ENCODE measurements at regions not wholly inside any gene's neighbourhood (a gene's known extent, or its start where the extent isn't known, plus 50 kb on each side); places are given as distances from the start of the nearest gene placed in this dataset.

DNA sequence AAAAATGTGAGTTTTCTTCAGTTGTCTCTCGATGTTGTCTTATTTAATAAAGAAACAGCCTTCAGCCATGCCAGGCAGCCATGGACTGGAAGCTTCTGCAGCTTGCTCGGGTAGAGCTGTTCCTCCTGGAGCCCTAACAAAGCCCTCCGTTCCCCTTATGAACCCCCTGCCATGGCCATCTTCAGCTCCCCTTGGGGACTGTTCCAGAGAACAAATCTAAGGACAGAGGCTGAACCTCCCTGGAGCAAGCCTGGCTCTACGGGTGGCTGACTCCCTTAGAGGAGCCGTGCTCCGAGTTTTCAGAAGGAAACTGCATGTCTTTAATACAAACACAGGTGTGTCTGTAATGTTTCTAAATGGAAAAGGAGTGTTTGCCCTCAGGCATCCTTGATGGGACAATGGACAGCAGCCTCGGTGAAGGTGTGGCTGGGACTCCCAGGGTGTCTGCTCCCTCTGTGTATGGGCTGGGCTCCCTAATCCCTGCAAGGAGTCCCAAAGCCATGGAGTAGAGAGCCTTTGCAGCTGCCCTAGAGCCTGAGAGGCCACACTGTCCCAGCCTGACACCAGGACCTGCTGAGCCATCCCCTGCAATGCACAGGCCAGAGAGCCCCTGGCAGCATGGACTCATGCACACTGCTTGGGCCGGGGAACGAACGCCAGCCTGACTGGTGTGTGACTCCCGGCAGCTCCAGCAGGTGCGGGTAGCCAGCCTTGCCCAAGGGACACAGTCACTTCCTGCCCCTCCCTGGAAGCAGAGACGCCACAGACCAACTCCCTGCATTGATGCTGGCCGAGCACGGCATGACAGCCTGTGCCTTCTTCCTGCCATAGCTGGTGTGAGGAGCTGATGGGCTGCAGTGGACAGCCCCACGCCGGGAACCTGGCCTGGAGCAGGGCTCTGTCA is 381.8 kb downstream of the TCERG1L start:
- no peaks in the 10 kb centered on the region for H3K36me3 ChIP-seq
- H3K27me3 ChIP-seq: no peaks in the 10 kb centered on the region
- intact Hi-C loops (cut with DNase I): no loop called here
- no peak for DNase-seq
- H3K27ac ChIP-seq: no peak overlapping the region
- H3K4me3 ChIP-seq: no peak overlapping the region
- peak in 1 of 4 donors; percentile 13 for ATAC-seq
- no peaks in the 10 kb centered on the region for H3K9me3 ChIP-seq
- TF ChIP-seq, protein P1, sequence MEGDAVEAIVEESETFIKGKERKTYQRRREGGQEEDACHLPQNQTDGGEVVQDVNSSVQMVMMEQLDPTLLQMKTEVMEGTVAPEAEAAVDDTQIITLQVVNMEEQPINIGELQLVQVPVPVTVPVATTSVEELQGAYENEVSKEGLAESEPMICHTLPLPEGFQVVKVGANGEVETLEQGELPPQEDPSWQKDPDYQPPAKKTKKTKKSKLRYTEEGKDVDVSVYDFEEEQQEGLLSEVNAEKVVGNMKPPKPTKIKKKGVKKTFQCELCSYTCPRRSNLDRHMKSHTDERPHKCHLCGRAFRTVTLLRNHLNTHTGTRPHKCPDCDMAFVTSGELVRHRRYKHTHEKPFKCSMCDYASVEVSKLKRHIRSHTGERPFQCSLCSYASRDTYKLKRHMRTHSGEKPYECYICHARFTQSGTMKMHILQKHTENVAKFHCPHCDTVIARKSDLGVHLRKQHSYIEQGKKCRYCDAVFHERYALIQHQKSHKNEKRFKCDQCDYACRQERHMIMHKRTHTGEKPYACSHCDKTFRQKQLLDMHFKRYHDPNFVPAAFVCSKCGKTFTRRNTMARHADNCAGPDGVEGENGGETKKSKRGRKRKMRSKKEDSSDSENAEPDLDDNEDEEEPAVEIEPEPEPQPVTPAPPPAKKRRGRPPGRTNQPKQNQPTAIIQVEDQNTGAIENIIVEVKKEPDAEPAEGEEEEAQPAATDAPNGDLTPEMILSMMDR (IDR thresholded peaks at IDR 0.05): no peak
- TF ChIP-seq POLR2A (IDR thresholded peaks at IDR 0.05): no peak
- H3K4me1 ChIP-seq: no peaks in the 10 kb centered on the region
- 35% methylated on average over 8 of the region's 17 CpGs for WGBS (ENCODE audit: insufficient coverage, low coverage, low lambda C conversion rate, missing lambda C conversion rate)

DNA sequence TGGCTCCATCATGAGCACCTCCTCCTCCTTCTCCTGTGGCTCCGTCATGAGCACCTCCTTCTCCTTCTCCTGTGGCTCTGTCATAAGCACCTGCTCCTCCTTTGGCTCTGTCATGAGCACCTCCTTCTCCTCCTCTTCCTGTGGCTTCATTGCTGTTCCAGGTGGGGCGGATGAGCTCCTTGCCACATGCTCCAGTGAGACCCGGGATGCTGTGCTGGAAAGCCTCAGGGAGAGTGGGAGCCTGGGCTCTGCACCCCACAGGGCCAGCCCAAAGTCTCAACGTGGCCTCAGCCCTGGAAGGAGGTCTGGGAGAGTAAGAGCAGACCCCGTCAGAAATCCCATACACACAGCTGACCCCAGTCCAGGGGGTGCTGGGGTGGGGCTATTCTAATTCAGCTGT is 380.7 kb downstream of the TCERG1L start:
- ATAC-seq (no peak), DNase-seq (no peak)
- intact Hi-C loops (cut with DNase I): no loop called here
- no peaks in the 10 kb centered on the region for H3K9me3 ChIP-seq
- 40% methylated on average over 4 of the region's 5 CpGs for WGBS (ENCODE audit: insufficient coverage, low coverage, low lambda C conversion rate, missing lambda C conversion rate)
- TF ChIP-seq, protein P1 (IDR thresholded peaks at IDR 0.05): no peak
- no peak for TF ChIP-seq POLR2A (IDR thresholded peaks at IDR 0.05)
- H3K36me3 ChIP-seq: no peaks in the 10 kb centered on the region
- no peak overlapping the region for H3K4me3 ChIP-seq
- no peak overlapping the region for H3K27ac ChIP-seq
- H3K27me3 ChIP-seq: no peaks in the 10 kb centered on the region
- H3K4me1 ChIP-seq: no peaks in the 10 kb centered on the region

GRCh38 chr10:130931256-130931655 is 380.3 kb downstream of the TCERG1L start:
- TF ChIP-seq, protein P1 (IDR thresholded peaks at IDR 0.05): no peak
- TF ChIP-seq POLR2A (IDR thresholded peaks at IDR 0.05): no peak
- Histone ChIP-seq H3K4me3 (no peak overlapping the region), H3K9me3 (no peaks in the 10 kb centered on the region), H3K4me1 (no peaks in the 10 kb centered on the region), H3K36me3 (no peaks in the 10 kb centered on the region), H3K27ac (no peak overlapping the region), H3K27me3 (no peaks in the 10 kb centered on the region)
- intact Hi-C loops (cut with DNase I): no loop called here
- WGBS (ENCODE audit: insufficient coverage, low coverage, low lambda C conversion rate, missing lambda C conversion rate): 56% methylated on average over 4 of the region's 7 CpGs
- DNase-seq (no peak), ATAC-seq (no peak)

DNA sequence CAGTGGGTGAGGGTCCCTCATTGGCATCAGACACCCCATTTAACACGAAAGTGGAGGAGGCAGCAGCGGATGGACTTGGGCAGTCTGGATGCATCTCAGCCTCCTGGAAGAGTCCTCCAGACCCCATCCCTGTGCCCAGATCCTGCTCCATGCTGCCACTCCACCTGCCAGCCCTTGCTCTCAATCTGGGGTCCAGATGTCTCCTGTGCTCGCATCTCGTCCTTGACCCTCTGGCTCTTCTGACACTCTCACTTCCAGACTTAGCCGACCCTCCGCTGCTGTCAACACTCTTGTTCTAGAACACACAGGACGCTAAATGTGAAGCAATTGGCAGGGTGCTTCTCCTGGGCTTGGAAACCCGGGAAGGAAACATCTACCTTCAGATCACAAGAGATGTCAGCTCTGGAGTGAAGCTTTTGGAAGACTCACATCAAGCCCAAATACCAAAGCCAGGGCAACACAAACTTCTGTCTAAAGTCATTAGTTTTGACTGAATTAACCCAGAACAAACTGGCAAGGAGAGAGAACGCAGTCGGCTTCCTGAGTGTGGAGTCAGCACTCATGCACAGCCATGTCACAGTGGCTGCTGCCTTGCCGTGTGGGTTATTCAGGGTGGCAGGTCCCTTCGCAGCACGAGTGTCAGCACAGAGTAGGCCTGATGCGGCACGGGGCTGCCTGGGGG is 379.1 kb downstream of the TCERG1L start:
- WGBS (ENCODE audit: insufficient coverage, low coverage, low lambda C conversion rate, missing lambda C conversion rate): 56% methylated on average over 11 of the region's 15 CpGs
- Histone ChIP-seq H3K36me3 (no peaks in the 10 kb centered on the region), H3K27ac (no peak overlapping the region), H3K27me3 (no peaks in the 10 kb centered on the region), H3K4me1 (no peaks in the 10 kb centered on the region), H3K9me3 (no peaks in the 10 kb centered on the region), H3K4me3 (no peak overlapping the region)
- ATAC-seq: no peak
- TF ChIP-seq, protein P1 (IDR thresholded peaks at IDR 0.05): no peak
- no peak for TF ChIP-seq POLR2A (IDR thresholded peaks at IDR 0.05)
- intact Hi-C loops (cut with DNase I): no loop called here
- no peak for DNase-seq

Measured in right lobe of liver (tissue), 6 donors.